Activated CD4-positive, alpha-beta T cell treated with anti-CD3 and anti-CD28 coated beads, Interleukin-2, amount 50 U/mL, for 48 hours (primary cell): ENCODE measurements at regions not wholly inside any gene's neighbourhood (a gene's known extent, or its start where the extent isn't known, plus 50 kb on each side); places are given as distances from the start of the nearest gene placed in this dataset.

ENCODE experiments used
- DNase-seq, 2 experiments: peaks; one replicate each; pipeline ENCODE4 v3.0.0-alpha.2; 2020

DNA sequence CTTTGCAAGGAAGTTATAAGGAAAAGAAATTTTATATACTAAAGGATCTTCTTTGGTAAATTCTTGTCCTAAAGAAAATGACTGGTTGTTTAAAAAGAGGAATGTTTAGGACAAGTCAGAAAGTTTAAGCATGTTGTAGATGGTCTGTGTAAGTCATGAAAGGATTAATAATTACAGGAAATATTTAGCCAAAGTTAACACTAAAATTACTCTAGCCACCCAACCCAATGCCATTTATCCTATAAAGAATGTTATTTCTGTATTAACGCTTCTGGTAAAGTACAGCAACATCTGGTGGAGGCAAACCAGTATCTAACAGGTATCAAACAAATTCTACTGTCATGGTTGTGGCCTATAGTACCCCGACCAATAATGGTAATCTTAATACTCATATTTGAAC is 546.9 kb upstream of the PKDCC start:
- DNase-seq, result no peak

DNA sequence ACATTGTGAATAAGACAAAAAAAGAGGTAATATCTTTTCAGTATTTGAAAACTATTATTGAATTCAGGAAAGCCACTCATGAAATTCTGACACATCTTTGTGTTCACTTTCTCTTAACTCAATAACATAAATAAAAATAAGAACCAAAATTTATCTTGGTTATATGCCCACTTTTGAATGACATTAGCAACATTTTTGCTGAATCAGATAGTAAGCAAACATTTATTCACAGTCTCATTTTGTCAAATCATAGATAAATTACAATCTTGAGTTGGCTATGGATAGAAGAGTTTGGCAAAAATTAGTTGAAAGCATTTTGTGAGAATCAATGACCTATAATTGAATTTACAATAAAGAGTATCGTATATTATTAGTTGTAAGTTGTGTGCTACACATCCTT is 545.1 kb upstream of the PKDCC start:
- DNase-seq, result no peak

DNA sequence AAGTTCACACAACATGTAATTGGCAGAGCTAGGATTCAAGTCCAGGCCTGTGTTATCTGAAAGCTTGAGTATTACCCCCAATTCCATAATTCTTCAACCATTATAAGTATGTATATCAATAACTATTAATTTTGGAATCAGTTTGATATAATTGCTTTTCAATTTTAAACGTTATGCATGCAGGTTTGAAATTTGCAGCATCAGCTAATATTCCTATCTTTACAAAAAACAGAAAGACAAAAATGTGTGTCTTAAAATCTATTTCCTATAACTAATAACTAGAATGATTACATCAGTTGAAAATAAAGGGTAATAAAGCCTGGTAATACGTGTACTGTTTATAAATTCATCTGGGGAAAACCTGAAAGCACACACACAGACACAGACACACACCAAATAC is 543.3 kb upstream of the PKDCC start:
- DNase-seq, result no peak

DNA sequence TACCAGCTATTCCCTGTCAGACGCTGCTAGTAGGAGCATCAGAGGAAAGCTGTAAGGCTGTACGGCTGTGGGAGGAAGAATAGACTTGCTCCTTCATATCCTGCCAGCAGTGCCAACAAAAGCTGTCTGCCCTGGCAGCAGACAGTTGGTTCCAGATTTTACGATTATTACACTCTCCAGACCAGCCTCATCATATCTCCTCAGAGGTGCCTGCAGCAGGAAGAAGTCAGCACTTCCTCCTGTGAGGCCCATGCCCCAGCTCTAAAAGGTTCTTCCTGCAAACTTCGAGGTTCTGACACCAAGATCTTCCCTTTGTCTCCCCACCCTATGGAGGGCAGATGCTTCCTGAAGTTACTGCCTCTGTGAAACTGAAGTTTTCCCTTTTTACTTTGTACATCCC is 537.7 kb upstream of the PKDCC start:
- no peak for DNase-seq

DNA sequence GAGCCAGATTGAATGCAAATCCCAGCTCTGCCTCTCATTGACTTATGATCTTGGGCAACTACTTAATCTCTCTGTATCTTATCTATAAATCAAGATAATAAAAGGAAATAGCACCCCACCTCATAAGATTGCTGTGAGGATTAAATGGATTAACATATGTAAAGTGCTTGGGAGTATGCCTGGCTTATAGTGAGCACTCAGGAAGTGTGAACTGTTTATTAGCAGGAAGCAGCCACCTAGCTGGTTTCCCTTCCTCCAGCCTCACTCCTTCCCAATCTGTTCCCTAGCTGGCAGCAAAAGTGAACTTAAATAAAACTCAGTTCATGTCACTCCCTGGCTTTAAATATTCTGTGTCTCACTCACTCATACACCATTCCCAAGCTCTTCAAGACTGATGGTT is 526.6 kb upstream of the PKDCC start:
- DNase-seq, result no peak

DNA sequence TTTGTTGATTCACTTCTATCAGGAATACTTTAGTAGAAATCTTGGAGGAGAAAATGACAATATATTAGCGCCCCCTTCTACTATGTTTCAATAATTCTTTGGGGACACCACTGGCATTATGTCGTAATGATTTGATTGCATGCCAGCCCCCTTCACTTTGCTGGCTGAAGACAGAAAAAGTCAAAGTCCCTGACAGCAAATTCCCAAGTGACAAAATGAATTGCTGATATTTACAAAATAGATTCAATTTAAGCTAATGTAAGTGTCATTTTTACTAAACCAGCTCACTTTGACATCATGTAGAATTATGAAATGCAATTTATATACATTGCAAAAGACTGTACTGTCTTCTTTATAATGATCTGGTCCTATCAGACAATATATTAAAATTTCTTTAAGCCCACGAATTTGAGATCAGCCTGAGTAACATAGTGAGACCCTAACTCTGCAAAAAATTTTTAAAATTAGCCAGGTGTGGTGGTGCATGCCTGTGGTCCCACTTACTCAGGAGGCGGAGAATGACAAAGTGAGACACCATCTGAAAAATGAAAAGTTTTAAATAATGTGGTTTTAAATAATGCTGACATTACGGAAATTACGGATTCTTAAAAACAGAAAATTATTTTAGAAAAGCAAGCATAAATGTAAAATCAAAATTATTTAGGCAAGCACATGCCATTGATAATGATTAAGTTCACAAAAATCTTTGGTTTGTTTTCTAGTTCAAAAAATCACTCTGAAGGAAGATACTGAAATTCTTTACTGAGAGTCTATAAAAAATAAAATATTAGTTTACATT is 520.1 kb upstream of the PKDCC start:
- no peak for DNase-seq

DNA sequence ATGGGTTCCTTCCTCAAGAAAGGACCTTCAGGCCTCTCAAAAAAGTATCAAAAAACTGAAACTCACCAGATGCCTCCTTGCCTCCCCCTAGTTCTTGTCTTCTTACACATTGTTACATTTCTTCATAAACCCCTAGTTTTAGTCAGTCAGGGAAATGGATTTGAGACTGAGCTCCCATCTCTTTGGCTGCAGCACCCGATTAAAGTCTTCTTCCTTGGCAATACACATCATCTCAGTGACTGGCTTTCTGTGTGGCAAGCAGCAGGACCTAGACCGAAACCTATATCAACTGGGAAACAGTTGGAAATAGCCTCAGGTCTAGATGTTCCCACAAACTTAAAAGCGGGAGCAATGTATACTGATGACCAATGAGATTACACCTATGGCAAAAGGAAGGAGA is 512.2 kb upstream of the PKDCC start:
- no peak for DNase-seq

DNA sequence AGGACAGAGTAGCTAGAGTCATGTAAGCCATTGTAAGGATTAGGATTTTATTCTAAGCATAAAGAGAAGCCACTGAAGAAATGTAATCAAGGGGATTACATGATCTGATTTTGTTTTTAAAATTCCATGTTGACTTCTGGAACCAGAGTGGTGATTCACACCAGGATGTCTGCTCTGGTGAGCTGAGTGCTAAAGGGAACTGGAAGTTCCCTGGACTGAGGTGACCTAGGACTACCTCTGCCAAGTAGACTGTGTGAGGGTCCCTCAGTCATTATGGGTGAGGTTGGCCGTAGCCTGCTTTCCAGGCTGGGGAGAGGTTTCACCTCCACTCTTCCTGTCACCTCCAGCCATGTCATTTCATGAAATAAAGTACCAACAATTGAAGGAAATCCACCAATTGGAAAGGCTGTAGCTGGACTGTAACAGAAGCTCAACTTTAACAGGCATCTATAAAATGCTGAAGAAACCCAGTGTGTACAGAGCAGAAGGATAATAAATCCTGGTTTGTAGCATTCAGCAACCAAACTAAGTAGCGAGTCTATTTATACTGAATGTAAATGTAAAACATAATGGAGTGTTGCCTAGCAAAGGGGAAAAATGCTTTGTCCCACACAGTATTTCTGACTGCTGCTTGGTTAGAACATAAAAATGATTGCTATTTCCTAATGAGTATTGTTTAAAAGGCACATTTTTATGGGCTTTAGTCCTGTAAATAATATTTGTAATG is 507.4 kb upstream of the PKDCC start:
- DNase-seq, result no peak

DNA sequence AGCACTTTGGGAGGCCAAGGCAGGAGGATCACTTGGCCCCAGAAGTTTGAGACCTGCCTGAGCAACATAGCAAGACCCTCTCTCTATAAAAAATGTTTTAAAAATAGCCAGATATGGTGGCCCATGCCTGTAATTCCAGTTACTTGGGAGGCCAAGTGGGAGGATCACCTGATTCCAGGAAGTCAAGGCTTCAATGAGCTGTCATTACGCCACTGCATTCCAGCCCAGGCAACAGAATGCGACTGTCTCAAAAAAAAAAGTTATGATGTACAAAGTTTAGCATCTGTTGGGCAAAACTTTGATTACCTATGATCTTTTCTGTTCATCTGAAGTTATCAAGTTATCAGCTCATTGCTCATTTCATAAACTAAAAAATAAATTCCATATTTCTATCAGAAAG is 504.1 kb upstream of the PKDCC start:
- DNase-seq, result no peak

DNA sequence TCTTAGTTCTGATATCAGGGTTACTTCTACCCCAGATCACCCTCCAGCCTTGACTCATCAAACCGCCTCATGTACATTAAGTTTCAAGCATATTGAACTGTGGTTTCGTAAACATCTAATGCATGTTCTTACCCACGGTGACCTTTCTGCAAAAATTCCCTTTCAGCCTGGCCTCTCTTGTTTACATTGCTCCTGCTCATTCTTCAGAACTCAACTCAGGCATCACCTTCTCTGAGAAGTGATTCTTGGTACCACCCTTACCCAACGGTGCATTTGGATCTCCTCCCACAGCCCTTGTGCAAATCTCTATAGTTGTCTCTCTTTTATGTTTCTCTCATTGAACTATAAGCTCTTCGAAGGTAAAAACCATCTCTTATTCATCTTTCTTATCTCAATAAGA is 503.1 kb upstream of the PKDCC start:
- DNase-seq, result no peak

DNA sequence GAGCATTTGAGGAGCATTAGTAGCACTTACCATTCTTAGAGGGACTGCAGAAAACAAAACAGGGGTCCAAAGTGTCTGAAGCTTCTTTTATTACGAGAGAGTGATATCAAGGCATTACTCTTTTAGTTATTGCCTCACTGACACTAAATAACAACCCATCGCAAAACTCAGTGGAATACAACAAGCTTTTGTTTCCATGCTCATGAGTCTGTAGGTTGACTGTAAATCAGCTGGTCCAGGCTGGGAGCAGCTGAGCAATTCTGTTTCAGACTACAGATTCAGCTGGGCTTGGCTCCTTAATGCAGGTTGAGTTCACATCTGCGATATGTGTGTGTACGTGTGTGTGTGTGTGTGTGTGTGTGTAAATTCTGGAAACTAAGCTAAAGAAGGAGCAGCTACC is 501.8 kb upstream of the PKDCC start:
- no peak for DNase-seq

DNA sequence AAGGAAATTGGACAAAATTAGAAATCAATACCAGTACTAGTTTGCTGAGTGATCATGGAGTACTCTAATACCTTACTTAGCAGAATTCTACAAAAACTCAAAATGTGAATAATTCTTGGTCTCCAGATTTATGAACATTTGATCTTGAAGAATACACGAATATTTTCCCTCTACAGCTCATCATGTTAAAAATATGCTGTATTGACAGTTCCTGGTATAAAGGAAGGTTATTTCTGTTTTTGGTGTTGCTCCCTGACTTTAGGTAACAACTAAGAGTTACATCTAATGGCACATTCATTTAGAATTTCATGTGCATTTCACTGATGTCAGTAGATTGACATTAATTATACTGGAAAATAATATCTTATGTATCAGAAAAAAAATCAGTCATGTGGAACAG is 479.2 kb upstream of the PKDCC start:
- no peak for DNase-seq

DNA sequence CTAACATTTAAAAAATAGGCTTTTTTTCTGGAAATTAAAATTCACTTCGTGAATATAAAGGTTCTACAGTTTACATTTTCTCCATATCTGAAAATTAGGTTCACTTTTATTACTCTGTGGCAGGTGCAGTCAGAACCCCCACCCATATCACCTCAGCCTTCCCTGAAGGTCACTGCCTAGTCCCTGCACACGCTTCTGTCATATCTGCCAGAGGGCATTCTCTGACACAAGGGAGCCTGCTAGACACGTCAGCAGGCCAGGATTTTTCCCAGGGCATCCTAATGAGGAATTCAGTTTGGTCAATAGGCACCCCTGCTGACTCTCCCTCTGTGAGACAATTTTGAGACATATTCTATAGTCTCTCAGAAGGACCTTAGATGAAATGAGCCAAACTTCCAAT is 475.7 kb upstream of the PKDCC start:
- DNase-seq, result no peak

DNA sequence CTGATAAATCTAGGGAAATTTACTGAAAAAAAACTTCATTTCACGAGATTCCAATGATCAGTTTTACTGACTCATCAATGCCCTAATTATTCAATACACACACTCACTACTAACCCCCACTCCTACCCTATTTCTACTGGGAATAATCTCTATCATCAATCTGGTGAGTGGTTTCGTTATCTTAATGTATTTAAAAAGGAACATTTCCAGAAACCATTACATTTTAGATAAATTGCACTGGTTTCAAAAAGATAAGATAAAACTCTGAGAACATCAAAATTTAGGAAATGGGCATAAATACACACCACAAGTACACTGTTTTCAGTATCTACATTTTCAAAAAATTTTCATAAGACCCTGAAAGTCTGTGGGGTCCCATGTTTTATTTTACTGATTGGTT is 471.4 kb upstream of the PKDCC start:
- no peak for DNase-seq

DNA sequence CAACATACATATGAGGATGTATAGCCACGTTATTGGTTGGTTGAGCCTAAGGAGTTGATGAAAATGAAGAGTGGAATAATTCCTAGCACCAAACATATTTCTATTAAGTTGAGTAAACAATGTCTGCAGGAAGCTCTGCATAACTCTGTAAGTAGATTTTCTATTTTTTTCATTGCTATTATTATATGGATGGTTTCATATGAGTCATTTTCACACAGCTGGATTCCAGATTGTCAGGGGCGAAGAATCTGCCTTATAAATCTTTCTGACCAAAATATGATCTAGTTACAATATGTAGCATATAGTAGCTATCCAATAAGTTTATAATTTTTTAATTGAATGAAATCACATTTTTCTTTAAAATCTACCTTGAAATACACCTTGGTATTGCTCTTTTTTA is 468.0 kb upstream of the PKDCC start:
- no peak for DNase-seq

DNA sequence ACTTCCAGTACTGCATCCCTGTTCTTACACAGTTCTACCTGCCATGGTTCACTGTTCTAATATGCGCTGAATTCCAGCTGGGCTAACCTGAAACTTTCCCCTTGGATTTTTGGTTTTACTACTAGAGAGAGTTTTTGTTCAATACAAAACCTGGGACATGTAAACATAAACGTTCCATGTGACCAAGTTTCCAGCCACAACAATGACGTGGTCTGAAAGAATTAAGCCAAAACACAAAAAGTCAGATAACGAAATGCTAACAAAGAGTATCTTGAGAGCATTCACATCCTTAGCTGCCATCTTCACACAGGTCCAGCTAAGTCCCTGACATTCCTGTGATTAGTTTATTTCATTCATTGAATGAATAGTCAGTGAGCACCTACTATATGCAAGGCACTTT is 467.0 kb upstream of the PKDCC start:
- no peak for DNase-seq

DNA sequence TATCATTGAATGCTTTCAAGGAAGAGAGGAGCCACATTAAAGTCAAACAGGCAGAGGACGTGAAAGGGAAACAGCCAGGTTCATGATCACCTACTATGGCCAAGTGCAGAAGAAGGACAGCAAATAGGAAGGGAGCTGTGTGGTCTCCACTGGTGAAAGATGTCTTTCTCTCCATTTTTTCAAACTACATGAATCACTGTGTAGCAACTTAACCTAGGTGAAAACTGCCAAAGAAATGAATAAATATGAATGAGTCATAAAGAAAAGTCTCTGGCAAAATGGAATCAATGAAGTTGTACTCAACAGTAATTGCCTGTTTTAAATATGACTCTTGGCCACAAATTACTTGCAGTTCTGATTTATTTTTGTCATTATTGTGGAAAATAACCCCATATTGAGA is 452.6 kb upstream of the PKDCC start:
- no peak for DNase-seq

DNA sequence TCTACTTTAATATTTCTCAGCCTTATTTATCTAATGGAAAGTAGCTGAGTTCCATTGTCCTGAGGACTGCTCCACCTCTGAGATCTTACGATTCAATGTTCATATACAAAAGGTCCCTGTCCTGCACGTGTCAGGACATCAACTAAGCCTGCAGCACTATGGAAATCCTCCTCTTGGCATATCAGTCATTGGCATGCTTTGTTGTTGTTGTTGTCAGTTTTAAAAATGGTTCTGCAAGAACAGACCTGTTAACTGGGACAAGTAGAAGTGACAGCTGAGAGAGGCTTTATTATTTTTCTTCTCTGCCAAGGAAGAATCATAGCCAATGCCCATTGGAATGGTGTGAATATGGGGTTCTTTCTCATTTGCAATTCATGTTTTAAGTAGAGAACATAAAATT is 450.1 kb upstream of the PKDCC start:
- no peak for DNase-seq

DNA sequence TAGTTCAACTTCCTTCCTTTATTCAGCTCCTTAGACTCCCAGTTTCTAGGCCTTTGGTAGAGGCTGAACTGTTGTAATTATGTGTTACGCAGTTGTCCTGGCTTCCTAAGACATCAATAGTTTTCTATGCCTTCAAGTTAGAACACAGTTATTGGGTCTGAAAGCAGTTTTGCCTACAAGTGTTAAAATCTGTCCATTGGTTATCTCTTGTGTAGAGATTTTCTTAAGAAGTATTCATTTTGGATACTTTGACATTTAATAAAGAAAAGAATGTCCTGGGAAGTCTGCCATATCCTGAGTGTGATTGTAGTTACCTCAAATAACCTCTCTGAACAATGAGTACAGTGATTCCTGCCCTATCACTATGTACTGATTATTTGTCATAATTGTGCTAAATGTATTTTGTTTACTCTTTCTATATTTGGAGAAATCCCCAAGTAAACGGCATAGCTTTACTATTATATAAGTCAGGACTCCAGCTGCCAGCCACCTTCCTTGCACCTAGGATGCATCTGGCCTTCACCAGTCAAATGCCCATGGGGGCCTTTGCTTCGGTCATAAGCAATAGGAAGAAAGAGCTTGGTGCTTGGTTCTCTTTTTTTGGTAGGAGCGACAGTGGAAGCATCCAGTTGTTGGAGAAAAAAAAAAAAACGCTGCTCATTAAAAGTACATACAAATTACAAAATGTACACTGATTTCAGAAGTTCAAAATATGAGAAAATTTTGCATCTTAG is 449.5 kb upstream of the PKDCC start:
- no peak for DNase-seq

DNA sequence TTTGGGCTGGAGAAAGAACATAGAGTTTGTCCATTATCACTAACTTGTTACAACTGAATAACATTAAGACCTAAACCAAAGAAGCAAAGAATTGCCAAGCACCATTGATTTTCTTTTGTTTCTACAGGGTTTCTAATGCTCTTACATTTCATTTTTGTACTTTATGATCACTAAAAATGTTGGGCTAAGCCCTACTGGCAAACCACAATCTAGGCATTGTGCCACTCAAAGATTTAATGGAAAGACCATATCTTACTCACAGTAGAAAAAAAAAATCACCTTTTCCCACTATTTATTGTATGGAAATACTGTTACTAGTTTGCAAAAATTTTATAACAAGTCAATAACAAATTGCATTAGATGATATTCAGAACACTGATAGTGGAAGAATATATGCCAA is 447.4 kb upstream of the PKDCC start:
- no peak for DNase-seq

DNA sequence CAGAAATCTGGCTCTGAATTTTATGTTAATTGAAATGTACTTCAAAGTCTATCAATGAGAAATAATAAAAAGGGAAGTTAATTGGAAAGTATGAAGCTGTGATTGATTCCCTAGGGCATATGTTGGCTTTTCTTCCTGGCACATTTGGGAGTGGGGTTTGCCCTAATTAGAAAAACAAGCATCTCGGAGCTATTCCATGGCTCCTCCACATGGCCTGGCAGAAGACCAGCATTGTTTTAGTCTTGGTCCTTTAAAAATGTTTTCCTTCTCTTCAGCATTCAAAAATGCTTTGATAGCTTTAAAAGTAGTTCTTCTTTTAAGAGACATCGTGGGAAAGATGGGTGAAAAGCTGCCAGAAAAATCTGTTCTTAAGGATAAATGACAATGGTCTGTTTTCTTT is 445.5 kb upstream of the PKDCC start:
- no peak for DNase-seq

DNA sequence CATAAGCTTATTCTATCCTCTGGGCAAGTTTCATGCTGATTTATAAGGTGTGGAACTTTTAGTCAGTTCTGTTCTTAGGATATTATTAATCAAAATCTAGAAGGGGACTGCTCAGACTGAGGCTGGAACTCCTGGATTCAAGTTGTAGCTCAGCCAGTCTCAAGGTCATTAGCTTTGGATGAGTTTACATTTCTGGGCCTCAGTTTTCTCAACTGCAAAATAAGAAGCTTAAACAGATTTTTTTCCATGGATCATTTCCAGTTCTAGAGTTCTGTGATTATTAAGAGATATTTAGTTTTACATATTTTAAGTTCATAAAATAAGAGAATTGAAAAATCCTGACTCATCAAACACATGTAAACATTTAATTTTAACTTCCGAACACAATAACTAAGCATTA is 442.5 kb upstream of the PKDCC start:
- no peak for DNase-seq

DNA sequence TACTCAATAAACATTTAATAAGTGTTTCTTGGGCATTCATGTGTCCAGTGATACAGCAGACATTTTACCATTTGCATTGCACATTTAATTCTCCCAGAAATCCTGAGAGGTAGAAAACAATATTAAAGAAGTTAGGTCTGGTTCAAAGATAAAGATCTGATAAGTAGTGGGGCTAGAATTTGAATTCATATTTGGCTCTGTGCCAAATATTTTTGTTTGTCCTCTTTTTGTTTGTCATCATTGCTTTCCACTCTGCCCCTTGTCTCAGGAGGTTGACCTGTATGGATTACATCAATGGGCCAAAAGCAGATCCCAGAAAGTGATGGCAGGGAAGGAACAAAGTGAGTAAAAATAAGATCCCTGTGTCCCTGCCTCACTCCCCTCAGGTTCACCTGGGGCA is 441.9 kb upstream of the PKDCC start:
- no peak for DNase-seq

DNA sequence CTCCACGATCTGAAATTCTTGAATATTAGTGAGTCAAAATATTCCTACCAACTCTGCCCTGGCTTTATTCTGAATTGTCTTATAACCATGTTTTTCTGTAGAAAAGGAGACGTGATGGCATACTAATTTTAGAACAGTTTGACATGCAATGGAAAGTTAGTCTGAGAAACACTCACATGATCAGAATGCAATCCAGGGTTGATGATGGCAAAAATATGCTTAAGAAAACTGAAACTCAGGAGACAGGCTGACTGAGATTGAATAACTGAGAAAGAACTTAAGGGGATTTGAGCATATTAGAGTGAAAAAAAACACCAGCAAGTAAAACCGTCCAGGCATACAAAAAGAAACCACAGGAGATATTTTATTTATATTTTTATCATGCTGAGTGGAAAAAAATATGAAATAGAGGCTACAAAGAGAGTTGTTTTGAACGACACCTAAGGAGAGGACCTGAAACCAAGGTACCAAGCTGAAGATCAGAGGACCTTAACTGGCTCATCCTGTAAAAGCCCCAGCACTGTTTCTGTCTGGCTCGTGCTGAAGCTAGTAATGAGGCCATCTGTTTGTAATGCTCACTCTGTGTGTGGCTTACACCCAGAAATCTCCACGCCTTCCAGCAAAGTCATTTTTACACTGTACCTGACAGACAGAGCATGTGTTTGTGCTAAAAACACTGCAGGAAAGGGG is 437.2 kb upstream of the PKDCC start:
- DNase-seq, result no peak
